Epithelial cell of prostate (primary cell): ENCODE measurements at regions not wholly inside any gene's neighbourhood (a gene's known extent, or its start where the extent isn't known, plus 50 kb on each side); places are given as distances from the start of the nearest gene placed in this dataset.
A peak's percentile ranks its signal among the peaks of the same experiment; 100 is the strongest.

Experiments used
- DNase-seq: peaks from one replicate; pipeline ENCODE4 v3.0.0-alpha.2; 2011; ENCODE audit warnings: low read depth, low spot score
- H3K27ac ChIP-seq: fragments of 450-650 bp; 2 replicates; pipeline ENCODE4 v1.5.1; 2017; ENCODE audit warnings: mild to moderate bottlenecking

DNA sequence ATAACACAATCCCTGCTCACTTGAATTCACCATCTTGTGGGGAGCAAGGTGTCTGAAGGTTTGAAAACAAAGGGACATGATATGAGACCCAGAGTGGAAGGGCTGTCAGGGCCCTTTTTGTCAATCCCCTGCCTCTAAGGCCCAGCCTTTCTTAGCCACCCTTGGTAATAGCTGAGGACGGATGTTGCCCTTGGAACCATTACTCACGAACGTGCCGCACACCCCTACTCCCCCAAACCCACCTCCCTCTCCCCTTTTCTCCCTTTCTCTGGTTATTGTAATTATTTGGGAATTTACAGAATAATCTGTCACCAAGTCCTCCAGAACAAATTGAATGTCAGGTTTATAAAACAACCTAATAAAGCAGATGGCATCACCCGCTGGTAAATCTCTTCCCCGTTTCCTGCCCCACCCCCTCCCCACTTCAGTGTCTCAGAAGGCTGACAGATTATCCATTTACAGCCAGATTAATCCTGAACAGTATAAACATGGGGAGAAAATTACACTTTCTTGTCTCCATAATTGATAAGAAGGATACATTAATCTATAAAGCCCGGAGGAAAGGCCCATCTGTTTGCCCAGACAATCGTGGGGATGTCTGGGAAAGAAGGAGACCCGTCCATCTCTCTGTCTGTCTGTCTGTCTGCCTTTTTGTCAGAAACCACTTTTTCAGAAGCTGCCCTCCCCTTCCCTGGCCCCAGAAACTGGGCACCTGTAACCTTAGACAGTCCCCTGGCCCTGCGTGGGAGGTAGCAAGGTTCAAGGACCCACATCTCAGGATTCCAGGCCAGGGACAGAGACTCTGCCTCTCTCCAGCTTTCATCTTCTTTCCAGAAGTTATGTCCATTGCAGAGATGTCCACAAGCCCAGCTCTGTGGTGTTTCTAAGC lies 60.6 kb upstream of the CD34 start:
- no peak overlapping the region for H3K27ac ChIP-seq
- no peak for DNase-seq

DNA sequence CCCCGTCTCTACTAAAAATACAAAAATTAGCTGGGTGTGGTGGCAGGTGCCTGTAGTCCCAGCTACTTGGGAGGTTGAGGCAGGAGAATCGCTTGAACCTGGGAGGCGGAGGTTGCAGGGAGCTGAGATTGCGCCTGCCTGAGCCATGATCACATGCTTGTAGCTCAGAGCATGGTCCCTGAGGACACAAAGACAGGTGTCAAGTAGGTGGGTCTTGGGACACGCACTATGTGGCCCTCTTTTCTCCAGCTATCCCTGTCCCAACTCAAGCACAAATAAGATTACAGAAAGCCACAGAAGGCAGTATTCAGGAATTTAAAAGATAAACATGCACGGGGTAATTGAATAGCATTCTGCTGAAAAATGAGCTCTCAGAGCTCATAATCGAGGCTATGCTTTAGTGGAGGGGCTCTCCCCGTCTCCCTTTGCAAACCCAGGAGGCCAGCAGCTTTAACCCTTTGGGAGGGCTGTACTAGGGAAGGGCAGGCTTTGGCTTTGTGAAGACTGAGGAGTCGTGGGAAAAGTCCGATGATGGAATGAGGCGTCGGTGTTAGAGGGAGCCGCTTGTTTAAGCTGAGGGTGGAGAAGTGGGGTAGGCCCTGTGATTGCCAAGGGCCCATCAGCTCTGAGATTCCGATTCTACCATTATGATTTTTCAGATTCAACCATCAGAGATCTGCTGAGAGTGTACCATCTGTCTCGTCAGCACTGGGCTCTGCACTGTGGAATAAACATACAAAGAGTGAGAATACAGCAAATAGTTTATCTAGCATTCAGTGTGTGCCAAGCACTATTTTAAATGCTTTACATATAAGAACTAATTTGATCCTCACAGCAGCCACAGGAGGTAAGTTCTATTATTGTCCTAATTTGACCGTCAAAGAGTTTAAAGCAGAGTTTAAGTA lies 59.7 kb upstream of the CD34 start:
- no peak for DNase-seq
- no peak overlapping the region for H3K27ac ChIP-seq

DNA sequence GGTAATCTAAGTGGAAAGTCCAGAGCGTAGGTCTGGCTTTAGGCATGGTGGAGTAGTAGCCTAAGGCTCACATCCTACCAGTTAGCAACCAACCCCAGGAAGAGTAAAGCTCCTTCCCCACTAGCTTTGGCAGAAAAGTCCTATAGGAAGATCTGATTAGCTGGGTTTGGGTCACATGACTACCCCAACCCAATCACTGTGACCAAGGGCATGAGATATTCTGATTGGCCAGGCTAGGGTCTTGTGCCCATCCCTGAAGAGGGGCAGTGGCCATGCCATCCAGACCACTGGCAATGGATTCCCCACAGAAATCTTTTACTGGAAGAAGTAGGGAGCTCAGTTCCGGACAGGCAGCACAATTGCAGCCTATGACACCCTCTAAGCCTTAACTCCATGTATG lies 58.6 kb upstream of the CD34 start:
- no peak for DNase-seq
- no peak overlapping the region for H3K27ac ChIP-seq

DNA sequence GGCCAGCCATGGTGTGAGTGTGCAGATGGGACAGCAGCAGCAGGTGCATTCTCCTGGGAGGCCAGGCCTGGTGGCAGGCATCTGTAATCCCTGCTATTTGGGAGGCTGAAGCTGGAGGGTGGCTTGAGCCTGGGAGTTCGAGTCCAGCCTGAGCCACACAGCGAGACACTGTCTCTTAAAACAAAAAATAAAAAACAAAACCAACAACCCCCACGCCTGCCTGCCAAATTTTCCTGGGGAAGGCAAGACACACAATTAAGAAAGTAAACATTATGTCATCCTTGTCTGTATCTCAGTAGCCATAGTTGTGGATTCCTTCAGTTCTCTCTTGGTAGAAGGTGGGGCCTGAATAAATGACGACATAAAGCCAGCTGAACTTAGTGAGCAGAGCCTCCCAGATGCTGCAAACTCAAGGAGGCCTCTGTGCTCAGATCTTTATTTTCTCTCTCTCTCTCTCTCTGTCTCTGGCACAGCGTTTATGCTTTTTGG lies 57.6 kb upstream of the CD34 start:
- H3K27ac ChIP-seq: no peak overlapping the region
- no peak for DNase-seq

DNA sequence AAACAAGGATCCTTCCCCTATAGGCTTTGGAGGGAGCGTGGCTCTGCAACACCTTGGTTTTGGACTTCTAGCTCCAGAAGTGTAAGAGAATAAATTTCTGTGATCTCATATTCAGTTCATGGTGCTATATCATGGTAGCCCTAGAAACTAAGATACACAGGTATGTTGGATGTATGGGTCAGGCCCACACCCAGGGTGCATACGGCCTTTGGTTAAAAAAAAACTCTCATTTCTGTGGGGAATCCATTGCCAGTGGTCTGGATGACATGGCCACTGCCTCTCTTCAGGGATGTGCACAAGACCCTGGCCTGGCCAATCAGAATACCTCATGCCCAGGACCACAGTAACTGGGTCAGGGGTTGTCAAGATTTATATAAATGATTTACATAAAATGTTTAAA lies 56.8 kb upstream of the CD34 start:
- H3K27ac ChIP-seq: no peak overlapping the region
- DNase-seq: no peak

DNA sequence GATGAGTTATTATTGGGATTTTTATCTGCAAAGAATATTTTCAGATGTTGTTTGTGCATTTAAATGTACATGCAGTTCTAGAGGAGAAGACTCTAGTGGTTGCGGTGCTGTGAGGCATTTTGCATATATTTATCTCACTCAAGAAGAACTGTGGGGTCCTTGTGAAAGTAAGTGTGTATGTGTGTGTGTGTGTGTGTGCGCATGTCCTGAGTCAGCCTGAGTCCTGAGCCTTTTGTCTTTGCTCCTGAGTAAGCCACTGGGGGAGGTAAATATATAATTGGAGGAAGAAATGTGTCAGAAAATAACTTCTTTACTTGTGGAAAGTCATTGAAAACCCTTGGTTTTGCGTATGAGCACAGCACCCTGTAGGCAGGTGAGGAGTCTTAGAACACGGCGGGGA lies 55.6 kb upstream of the CD34 start:
- H3K27ac ChIP-seq: no peak overlapping the region
- DNase-seq: no peak

DNA sequence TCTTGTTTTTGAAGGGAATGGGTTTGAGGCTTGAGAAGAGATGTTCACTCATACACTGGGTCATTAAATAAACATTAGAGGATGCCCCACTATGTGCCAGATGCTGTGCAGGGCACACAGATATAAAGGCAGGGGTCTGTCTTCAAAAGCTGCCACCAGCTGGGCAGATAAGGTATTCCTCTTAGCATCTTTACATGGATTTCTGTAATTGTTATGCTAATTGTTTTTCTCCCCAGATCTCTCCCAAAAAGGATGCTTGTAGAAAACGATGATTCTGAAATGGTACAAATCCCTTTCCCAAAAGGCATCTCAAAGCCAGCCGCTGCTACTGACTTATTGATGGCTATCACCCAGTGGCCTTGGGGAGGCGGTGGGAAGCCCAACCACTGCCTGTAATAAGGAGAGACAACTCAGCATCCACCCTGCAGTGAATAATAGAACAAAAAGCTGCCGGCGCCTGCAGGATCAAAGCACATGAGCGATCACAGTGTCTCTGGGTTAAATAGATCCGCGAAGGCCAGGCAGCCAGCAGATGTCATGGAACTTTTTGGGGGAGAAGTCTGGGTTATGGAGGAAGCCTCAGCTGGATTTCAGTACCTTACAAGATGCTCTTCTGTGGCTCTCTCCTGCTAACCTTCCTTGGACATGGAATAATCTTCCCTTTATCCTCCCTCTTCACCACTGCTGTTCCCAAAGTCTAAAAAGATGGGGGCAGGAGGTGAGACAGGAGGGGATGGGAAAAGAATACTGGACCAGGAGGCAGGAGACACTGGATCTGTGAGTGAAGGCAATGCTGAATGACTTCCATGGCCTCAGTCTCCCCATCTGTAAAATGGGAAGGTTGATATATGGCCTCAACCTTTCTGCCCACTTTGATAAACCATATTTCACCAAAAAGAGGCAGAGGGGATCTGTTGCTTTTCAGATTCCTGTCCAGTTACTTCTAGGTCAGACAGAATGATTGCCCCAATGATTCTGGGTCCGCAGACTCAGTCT lies 54.8 kb upstream of the CD34 start:
- H3K27ac ChIP-seq: no peak overlapping the region
- DNase-seq: no peak

DNA sequence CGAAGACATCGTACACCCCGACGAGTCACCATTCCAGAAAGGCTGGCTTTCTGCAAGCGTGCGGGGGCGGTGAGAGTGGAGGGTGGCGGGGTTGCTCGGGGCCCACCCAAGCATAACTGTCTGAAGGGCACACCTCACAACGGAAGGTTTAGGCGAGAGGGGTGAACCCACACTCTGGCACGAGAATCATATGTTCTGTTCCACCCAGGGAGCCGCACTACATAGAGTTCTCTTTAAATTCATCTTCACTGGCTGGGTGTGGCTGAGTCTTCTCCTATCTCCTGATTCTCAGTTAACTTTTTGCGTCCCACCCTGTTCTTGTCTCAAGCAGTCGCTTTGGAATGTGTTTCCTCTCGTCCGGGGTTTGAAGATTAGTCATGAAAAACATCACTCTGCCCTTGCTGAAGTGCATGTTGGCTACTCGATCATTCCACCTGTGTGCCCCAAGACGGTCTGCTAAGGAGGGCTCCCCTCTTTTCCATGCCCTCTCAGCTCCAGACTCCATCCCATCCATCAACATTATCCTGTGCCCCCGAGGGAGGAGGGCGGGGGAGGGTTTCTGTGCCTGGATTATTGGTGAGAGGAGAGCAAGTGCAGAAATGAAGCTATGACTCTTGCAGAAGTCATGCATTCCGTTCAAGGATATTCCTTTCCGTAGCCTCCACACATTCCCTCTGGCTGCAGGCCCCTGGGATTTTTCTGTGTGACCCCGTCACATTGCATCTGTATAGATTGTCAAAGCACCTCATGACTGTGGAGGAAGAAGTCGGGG lies 53.5 kb upstream of the CD34 start:
- H3K27ac ChIP-seq: peak overlapping the region; percentile 18
- no peak for DNase-seq

DNA sequence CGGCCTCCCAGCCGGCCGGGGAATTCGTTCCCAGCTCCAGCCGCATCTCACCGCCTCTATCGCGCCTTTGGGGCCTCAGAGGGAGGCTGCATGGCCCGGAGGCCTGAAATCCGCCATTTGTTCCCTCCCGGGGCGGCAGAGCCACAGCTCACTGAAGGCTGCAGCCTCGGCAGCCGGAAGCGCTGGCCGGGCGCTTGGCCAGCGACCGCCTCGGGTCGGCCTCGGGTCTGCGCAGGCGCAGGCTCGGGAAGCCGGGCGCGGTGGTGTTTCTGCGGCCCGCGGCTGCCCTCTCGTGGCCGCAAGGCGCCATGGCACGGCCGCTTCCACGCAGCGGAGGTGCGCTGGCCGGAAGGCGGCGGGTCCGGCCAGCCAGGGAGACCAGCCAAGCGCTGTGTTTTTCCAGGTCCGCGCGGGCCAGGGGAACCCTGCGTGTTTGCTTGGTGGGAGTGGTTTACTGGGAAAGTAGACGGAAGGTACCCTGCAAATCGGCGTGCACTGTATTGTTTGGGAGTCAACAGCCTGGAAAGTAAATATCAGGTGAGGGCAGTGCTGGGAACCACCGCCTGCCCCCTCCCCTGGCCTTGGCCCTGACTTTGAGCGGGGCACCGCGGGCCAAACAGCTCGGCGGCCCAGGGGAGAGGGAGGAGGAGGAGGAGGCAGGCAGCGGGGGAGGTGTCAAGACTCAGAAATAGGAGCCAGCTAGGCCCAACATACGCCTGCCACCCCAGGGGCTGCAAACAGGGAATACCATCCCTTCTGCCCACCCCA lies 52.7 kb upstream of the CD34 start:
- H3K27ac ChIP-seq: peak overlapping the region; percentile 18
- no peak for DNase-seq

DNA sequence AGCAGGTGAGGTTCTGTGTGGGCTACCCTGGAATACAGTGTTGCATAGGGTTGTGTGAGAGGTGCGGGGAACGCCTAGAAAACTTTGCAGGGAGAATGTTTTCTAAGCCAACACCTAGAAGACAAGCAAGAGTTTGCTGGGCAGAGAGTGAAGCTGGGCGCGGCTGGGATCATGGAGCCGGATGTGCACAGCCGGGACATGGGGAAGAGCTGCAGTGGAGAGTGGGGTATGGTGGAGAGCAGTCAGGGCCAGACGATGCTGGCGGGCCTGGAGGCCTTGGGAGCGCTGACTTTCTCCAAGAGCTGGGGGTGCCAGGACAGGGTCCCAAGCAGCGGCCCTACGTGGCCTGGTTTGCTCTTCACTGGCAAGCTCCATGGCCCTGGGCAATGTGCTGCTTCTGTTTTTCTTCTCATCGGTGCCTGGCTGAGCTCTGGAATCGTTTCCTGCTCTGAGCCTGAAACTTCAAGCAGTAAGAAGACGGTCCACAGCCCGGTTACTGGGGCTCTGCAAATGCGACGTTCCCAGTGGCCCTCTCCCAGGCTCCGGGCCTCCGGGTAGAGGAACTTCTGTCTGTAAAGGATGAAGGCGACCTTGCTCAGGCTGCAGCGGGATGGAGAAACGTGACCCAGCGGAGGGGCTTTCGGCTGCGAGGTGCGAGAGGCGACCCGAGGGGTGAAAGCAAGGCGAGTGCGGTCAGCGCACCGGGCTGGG lies 51.9 kb upstream of the CD34 start:
- DNase-seq: no peak
- H3K27ac ChIP-seq: peak overlapping the region; percentile 18
